ENCODE measurements at regions not wholly inside any gene's neighbourhood (a gene's known extent, or its start where the extent isn't known, plus 50 kb on each side); places are given as distances from the start of the nearest gene placed in this dataset.
"Not testable (repeated sequence)": the region's sequence is repeated elsewhere in the genome, so short reads cannot be mapped to it uniquely, and the experiment has no call there.

DNA sequence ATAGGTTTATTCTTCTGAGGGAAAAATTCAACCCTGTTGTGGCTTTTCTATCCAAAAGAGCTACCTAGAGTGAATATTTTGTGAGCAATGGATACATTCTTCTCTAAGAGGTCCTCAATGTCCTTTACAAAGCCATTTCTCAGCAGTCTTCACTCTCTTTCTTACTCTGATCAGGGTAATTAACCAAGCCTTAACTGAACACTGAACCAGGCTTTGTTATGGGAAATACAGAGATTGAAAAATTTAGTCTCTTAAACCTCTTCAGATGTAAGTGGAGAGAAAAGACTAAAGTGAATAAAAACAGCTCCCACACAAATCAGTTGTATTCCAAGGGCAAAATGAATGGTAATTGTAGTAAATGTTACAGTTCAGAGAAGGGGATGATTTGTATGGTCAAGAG, 64.0 kb upstream of the XIST start:
- peaks cover 20% of the 10 kb centered on the region for H3K4me1 ChIP-seq (ENCODE audit: insufficient read depth, low read length)
- no peak overlapping the region for H3K4me3 ChIP-seq (ENCODE audit: insufficient read depth, low read length)
- DNase-seq (ENCODE audit: insufficient read length, low spot score, missing footprints), result no peak
- peaks cover 5% of the 10 kb centered on the region for H3K27me3 ChIP-seq (ENCODE audit: insufficient read depth, low read length)
- no peak for TF ChIP-seq CTCF (IDR thresholded peaks at IDR 0.05; ENCODE audit: extremely low read depth, low read depth, low read length)
- peak overlapping the region; percentile 47 for H3K4me2 ChIP-seq (ENCODE audit: insufficient read depth, low read length)
- H3K9me3 ChIP-seq (ENCODE audit: low read depth, low read length), result no peaks in the 10 kb centered on the region
- H4K20me1 ChIP-seq (ENCODE audit: insufficient read depth, low read length), result no peaks in the 10 kb centered on the region
- H3K27ac ChIP-seq (ENCODE audit: low read depth, low read length), result peak overlapping the region; percentile 83
- H3K36me3 ChIP-seq (ENCODE audit: insufficient read depth, low read length), result no peaks in the 10 kb centered on the region
- H3K79me2 ChIP-seq (ENCODE audit: insufficient read depth, low read length), result no peaks in the 10 kb centered on the region
- H2AFZ ChIP-seq (ENCODE audit: low read length), result peak overlapping the region; percentile 47

- H4K20me1 ChIP-seq (ENCODE audit: insufficient read depth, low read length); H2AFZ ChIP-seq (ENCODE audit: low read length); H3K27me3 ChIP-seq (ENCODE audit: insufficient read depth, low read length); H3K27ac ChIP-seq (ENCODE audit: low read depth, low read length); H3K36me3 ChIP-seq (ENCODE audit: insufficient read depth, low read length); H3K79me2 ChIP-seq (ENCODE audit: insufficient read depth, low read length); H3K4me2 ChIP-seq (ENCODE audit: insufficient read depth, low read length); H3K4me3 ChIP-seq (ENCODE audit: insufficient read depth, low read length); H3K9me3 ChIP-seq (ENCODE audit: low read depth, low read length); DNase-seq (ENCODE audit: insufficient read length, low spot score, missing footprints): not testable (repeated sequence)
- peaks cover 20% of the 10 kb centered on the region for H3K4me1 ChIP-seq (ENCODE audit: insufficient read depth, low read length)
Measured at GRCh38 chrX:73914792-73915191, 62.3 kb upstream of the XIST start.

DNA sequence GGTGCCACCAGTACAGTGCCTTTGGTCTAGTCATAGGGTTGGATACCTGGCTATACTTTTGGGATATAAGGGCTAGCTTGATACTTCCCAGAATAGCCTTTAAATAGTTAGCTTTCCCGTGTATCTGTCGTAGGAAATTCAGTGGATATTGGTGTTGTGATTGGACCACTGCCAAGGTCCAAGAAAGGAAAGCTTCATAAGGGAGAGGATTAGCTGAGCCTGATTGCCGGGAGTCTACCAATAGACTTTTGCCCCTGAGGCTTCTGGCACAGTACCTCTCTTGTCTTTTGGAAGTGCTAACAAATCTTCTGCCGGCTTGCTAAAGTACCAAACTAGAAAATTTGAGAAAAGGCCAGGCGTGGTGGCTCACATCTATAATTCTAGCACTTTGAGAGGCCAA, 61.1 kb upstream of the XIST start:
- no peaks in the 10 kb centered on the region for H3K36me3 ChIP-seq (ENCODE audit: insufficient read depth, low read length)
- H3K27me3 ChIP-seq (ENCODE audit: insufficient read depth, low read length), result peaks cover 5% of the 10 kb centered on the region
- peaks cover 20% of the 10 kb centered on the region for H3K4me1 ChIP-seq (ENCODE audit: insufficient read depth, low read length)
- no peak for TF ChIP-seq CTCF (IDR thresholded peaks at IDR 0.05; ENCODE audit: extremely low read depth, low read depth, low read length)
- H3K27ac ChIP-seq (ENCODE audit: low read depth, low read length), result no peak overlapping the region
- no peak for DNase-seq (ENCODE audit: insufficient read length, low spot score, missing footprints)
- H3K4me3 ChIP-seq (ENCODE audit: insufficient read depth, low read length), result no peak overlapping the region
- H3K79me2 ChIP-seq (ENCODE audit: insufficient read depth, low read length), result no peaks in the 10 kb centered on the region
- H3K9me3 ChIP-seq (ENCODE audit: low read depth, low read length), result no peaks in the 10 kb centered on the region
- H4K20me1 ChIP-seq (ENCODE audit: insufficient read depth, low read length), result no peaks in the 10 kb centered on the region
- no peak overlapping the region for H2AFZ ChIP-seq (ENCODE audit: low read length)
- no peak overlapping the region for H3K4me2 ChIP-seq (ENCODE audit: insufficient read depth, low read length)

DNA sequence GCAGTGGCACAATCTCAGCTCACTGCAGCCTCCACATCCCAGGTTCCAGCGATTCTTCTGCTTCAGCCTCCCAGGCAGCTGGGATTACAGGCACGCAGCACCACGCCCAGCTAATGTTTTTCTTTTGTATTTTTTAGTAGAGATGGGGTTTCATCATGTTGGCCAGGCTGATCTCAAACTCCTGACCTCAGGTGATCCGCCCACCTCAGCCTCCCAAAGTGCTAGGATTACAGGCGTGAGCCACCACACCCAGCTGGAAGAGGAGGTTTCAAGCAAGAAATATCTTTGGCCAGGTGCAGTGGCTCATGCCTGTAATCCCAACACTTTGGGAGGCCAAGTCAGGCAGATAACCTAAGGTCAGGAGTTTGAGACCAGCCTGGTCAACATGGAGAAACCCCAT, 59.4 kb upstream of the XIST start:
- not testable (repeated sequence) for H3K27ac ChIP-seq (ENCODE audit: low read depth, low read length); H3K79me2 ChIP-seq (ENCODE audit: insufficient read depth, low read length); H3K27me3 ChIP-seq (ENCODE audit: insufficient read depth, low read length); H3K4me3 ChIP-seq (ENCODE audit: insufficient read depth, low read length); H3K4me1 ChIP-seq (ENCODE audit: insufficient read depth, low read length); H3K9me3 ChIP-seq (ENCODE audit: low read depth, low read length); H3K36me3 ChIP-seq (ENCODE audit: insufficient read depth, low read length); H3K4me2 ChIP-seq (ENCODE audit: insufficient read depth, low read length); H4K20me1 ChIP-seq (ENCODE audit: insufficient read depth, low read length); H2AFZ ChIP-seq (ENCODE audit: low read length); DNase-seq (ENCODE audit: insufficient read length, low spot score, missing footprints)

DNA sequence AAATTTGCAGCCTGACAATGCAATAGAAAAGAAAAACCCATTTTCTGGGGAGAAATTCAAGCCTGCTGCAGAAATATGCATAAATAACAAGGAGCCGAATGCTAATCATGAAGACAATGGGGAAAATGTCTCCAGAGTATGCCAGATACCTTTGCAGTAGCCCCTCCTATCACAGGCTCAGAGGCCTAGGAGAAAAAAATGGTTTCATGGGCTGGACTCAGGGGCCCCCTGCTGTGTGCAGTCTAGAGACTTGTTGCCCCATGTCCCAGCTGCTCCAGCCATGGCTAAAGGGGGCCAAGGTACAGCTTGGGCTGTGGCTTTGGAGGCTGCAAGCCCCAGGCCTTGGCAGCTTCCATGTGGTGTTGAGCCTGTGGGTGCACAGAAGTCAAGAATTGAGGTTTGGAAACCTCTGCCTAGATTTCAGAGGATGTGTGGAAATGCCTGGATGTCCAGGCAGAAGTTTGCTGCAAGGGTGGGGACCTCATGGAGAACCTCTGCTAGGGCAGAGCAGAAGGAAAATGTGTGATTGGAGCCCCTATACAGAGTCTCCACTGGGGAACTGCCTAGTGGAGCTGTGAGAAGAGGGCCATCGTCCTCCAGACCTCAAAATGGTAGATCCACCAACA, 53.3 kb upstream of the XIST start:
- H3K4me3 ChIP-seq (ENCODE audit: insufficient read depth, low read length); H3K27ac ChIP-seq (ENCODE audit: low read depth, low read length); H3K36me3 ChIP-seq (ENCODE audit: insufficient read depth, low read length); H3K27me3 ChIP-seq (ENCODE audit: insufficient read depth, low read length); H4K20me1 ChIP-seq (ENCODE audit: insufficient read depth, low read length); DNase-seq (ENCODE audit: insufficient read length, low spot score, missing footprints); H3K4me2 ChIP-seq (ENCODE audit: insufficient read depth, low read length); H3K9me3 ChIP-seq (ENCODE audit: low read depth, low read length); H3K79me2 ChIP-seq (ENCODE audit: insufficient read depth, low read length); H3K4me1 ChIP-seq (ENCODE audit: insufficient read depth, low read length); H2AFZ ChIP-seq (ENCODE audit: low read length): not testable (repeated sequence)

Data from osteoblast (primary cell).